HG02973 (cell line): ENCODE measurements at regions not wholly inside any gene's neighbourhood (a gene's known extent, or its start where the extent isn't known, plus 50 kb on each side); places are given as distances from the start of the nearest gene placed in this dataset.
"Not testable (repeated sequence)": the region's sequence is repeated elsewhere in the genome, so short reads cannot be mapped to it uniquely, and the experiment has no call there.

ENCODE experiments used
- ATAC-seq: cut with Tn5 transposase; IDR thresholded peaks from one replicate; pipeline ENCODE4 v1.9.1; 2021; ENCODE audit warnings: moderate library complexity; ENCODE audit not compliant: unreplicated experiment

- ATAC-seq, result no peak
These were observed 920.6 kb upstream of the FAM98A start for GRCh38 chr2:34519659-34520058.

DNA sequence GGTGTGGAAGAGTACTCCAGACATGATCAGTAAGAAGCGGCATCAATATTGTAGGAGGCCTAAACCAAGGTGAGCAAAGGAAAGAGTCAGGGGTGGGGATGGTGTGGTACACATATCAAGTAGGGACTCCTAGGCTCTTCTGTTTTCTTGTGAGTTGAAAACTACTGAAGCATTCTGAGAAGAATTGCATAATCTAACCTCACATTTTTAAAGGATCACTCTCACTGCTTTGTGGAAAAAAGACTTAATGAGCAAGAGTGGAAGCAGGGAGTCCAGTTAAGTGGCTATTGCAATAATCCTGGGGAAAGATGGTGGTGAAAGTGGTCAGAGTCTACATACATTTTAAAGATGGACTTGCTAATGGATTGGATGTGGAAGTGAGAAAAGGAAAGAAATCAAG, 899.5 kb upstream of the FAM98A start:
- no peak for ATAC-seq

DNA sequence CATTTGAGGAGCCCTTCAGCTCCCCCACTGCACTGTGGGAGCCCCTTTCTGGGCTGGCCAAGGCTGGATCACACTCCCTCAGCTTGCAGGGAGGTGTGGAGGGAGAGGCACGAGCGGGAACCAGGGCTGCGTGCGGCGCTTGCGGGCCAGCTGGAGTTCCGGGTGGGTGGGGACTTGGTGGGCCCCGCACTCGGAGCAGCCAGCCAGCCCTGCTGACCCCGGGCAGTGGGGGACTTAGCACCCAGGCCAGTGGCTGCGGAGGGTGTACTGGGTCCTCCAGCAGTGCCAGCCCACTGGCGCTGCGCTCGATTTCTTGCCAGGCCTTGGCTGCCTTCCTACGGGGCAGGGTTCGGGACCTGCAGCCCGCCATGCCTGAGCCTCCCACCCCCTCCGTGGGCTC, 895.1 kb upstream of the FAM98A start:
- not testable (repeated sequence) for ATAC-seq

DNA sequence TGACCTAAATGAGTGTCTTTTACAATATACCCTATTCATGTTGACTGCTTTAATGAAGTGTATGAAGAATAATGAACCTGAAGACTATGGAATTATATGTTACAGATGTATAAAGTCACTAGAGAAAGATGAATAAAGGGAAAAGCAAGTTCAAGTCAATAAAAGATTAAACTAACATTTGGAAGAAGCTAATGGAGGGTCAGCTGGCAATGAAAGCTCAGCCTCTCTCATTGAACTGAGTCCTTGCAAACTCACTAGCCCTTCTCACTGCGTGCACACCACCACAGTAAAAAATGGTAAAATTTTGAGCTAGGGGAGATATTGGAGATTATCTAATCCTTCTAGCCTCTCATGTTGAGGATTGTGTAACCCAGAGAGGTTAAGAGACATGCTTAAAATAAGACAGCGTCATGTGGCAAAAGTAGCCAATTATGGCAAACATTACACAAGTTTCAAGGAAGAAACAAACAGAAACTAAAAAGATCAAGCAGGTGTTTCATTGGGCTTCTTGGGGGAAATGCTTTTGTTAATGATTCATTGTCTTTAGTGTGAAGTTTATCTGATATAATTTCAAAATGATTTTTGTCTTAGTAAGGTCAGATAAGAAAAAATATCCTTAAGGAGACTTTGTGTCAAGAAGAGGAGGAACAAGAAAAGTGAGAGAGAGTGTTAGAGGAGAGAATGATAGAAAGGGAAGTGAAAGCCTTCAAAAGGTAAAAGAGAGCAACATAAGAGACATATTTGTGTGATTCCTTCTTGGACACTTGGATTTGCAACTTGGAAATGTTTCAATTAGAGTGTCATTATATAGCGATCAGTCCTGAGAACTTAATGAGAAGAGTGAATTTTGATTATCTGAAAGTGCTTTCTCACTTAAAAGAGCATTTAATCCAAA, 893.7 kb upstream of the FAM98A start:
- ATAC-seq, result no peak

- ATAC-seq, result no peak
These were observed 887.9 kb upstream of the FAM98A start for GRCh38 chr2:34486965-34487364.

- ATAC-seq, result no peak
These were observed 882.4 kb upstream of the FAM98A start for GRCh38 chr2:34481542-34481941.

DNA sequence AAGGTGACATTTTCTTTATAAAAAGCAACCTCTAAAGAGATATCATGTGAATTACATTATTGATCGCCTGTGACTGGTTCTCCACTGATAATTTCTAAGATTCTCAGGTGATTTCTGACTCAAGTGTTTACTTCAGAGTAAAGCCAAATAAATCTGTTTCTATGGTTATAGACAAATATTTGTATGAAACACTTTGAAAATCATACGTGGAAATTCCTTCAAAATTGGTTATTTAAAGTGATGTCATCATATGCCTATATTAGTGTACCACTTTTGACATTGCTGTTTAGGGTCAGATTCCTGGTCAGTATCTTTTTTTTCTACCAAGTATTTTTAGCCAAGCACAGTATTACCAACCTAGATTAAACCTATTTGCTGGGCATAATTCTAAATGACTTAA, 881.3 kb upstream of the FAM98A start:
- no peak for ATAC-seq

DNA sequence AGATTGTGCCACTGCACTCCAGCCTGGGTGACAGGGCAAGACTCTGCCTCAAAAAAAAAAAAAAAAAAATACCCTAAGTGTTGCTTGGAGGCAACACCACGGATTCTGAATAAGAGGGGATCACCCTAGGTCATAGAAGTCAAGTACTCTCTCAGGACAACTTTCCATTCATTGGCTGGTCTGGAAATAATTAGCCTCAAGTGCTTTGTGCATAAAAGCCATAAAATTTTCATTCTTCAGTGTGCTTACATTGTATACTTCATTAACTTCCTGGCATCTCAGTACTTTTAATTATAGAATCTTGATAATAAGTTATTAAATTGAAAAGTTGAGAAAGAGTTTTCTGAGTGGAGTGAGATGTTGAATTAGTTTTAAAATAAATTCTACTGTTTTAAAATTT, 876.1 kb upstream of the FAM98A start:
- no peak for ATAC-seq

- no peak for ATAC-seq
These were observed 875.5 kb upstream of the FAM98A start for GRCh38 chr2:34474646-34475045.

- no peak for ATAC-seq
These were observed 848.0 kb upstream of the FAM98A start for GRCh38 chr2:34447097-34447496.

DNA sequence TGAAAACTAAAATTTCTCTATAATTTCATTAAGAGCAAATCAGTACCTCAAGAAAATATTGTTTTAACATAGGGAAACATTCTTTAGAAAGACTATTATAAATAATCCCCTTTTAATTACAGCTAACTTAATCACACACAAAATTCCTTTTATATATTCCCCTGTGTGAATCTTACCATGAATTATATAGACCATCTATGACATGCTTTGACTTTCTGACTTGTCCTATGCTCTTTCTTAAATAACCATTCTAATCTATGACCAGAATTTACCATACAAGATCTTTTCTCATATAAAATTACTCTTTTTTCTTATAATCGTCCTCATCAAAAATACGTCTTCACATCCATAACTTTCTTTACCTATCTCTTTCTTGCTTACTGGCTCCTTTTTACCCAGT, 824.2 kb upstream of the FAM98A start:
- no peak for ATAC-seq

DNA sequence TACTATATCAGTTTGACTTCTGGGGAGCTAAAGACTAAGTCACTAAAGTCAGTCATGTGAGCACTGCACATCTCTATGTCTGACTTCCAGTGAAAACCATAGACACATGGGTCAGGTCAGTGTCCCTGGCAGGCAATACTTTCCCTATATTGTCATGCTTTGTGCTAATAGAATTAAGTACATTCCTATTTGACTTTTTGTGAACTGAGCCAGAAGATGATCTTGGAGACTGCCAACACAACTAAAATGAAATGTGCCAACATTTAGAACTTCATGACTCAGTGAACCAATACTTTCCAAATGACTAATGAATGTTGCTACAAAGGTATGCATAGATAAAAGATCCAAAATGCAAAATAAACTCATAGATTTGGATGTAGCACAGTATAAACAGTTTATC, 820.8 kb upstream of the FAM98A start:
- no peak for ATAC-seq

DNA sequence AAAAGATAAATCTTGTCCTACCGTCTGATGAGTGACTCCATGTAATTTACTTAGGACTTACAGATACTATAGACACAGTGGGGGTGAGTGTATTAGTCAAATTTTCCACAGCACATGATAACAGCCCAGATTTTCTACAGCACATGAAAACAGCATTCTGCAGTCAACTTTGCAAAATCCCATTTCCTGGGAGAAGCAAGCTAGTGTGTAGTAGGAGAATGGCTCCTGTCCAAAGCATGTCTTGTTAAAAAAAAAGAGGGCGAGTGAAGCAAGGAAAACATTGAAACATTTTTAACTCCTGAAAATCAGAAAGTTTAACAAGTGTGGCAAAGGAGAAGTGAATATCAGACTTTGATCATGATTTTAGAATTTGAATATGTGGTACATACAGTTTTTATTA, 817.8 kb upstream of the FAM98A start:
- ATAC-seq, result no peak

GRCh38 chr2:34414856-34415255, 815.8 kb upstream of the FAM98A start:
- no peak for ATAC-seq

GRCh38 chr2:34408100-34408499, 809.0 kb upstream of the FAM98A start:
- no peak for ATAC-seq

DNA sequence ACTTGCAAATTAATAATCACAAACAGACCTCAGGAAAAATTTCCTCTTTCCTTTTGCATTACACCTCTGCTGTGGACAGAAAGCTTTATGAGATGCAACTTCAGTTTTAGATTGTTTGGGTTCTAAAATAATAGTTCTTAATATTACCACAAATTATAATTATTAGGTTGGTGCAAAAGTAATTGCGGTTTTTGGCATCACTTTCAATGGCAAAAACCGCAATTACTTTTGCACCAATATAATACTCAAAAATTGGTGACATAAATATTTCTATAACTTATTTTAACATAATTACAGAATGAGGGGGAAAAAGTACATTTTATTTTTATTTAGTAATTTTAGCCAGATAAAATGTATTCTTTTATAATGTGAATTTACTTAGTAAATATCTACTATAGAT, 804.4 kb upstream of the FAM98A start:
- no peak for ATAC-seq

GRCh38 chr2:34402376-34402775, 803.3 kb upstream of the FAM98A start:
- ATAC-seq, result no peak

DNA sequence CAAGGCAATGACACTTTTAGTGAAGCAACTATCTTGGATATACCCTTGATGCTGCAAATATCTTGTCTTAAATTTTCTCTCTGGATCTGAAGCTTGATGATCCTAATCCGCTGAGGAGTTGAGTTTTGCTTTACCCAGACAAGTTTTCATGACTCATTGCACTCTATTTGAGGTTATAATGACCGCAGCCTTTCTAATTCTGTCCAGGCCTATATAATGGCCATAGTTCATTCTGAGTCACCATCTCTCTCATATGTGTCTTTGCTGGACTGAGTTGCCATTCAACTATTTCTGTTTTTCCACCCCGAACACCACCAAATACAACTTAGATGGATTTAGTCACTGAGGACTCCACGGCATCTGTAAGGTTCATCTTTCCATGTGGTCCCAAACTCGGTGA, 802.1 kb upstream of the FAM98A start:
- no peak for ATAC-seq

GRCh38 chr2:34388446-34388845, 789.3 kb upstream of the FAM98A start:
- no peak for ATAC-seq

GRCh38 chr2:34387536-34387935, 788.4 kb upstream of the FAM98A start:
- no peak for ATAC-seq

DNA sequence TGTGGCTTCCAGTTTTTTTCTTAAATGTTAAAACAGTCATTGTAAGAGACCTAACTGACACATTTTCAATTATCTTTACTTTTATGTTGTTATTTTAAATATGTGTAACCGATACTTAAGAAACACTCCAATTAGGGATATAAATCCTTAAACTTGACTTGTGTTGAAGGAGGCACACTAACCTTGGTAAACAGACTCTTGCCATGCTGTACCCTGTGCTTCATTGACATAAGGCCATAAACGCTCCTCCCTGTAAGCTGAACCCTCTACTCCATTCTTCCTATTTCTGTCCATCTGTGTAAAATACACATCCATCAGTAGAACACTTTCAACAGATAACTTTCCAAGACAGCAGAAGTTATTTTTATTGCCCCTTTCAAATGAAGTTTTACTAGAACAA, 780.5 kb upstream of the FAM98A start:
- ATAC-seq, result no peak

- no peak for ATAC-seq
These were observed 774.6 kb upstream of the FAM98A start for GRCh38 chr2:34373586-34374233.

- no peak for ATAC-seq
These were observed 773.9 kb upstream of the FAM98A start for GRCh38 chr2:34372967-34373366.
